ENCODE measurements at regions not wholly inside any gene's neighbourhood (a gene's known extent, or its start where the extent isn't known, plus 50 kb on each side); places are given as distances from the start of the nearest gene placed in this dataset.
"Not testable (repeated sequence)": the region's sequence is repeated elsewhere in the genome, so short reads cannot be mapped to it uniquely, and the experiment has no call there.

GRCh38 chr11:49561240-49561880, 353.0 kb upstream of the FOLH1 start:
- TF ChIP-seq EZH2phosphoT487 (IDR thresholded peaks at IDR 0.05; ENCODE audit: insufficient read depth, low read depth); EZH2 (IDR thresholded peaks at IDR 0.05; ENCODE audit: insufficient read depth, poor library complexity, severe bottlenecking): not testable (repeated sequence)
